ENCODE measurements at regions not wholly inside any gene's neighbourhood (a gene's known extent, or its start where the extent isn't known, plus 50 kb on each side); places are given as distances from the start of the nearest gene placed in this dataset.

DNA sequence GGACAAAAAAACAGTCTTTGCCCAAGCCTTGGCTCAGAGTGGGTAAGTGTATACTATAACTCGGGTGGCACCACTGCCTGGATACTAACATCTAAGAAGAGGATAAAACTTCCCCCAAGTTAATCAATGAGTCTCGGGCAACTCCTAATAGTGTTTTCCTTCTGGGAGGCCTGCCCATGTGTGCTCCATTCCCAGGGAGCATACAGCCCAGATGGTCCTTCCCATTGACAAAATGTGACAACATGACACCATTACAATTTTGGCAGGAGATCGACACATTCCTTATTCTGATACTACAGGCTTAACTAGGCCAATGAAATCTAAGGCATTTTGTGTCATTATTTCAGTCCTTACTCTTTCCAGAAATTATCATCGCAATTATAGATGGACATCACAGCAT, 52.7 kb upstream of the CRIM1 start:
- Mint-ChIP-seq H3K36me3 (ENCODE audit: low read depth) (no peaks in the 10 kb centered on the region), H3K4me1 (peaks cover 4% of the 10 kb centered on the region), H3K27me3 (ENCODE audit: low read depth, poor library complexity) (no peaks in the 10 kb centered on the region), H3K4me3 (no peak overlapping the region), H3K9me3 (peaks cover 14% of the 10 kb centered on the region), H3K27ac (no peak overlapping the region)
- no peak for DNase-seq
- no peak for TF ChIP-seq CTCF (IDR thresholded peaks at IDR 0.05)

DNA sequence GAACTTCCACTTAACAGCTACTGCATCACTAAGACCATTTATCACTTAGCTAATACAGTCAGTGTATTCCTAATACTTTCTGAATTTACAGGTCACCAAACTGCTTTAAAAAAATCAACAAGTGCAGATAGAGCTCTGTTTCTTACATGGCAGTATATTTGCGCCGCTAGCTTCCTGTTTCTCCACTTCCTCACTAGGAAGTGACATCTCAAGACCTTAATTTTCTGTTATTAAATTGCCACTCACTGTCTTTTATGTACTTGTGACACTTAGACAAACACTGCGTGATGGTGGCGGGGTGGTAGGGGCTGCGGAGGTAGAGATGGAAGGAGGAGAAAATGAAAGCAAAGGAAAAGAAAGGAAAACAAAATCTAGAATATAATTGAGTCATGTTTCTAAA, 53.7 kb upstream of the CRIM1 start:
- peaks cover 8% of the 10 kb centered on the region for H3K4me1 Mint-ChIP-seq
- no peak for TF ChIP-seq CTCF (IDR thresholded peaks at IDR 0.05)
- H3K4me3 Mint-ChIP-seq: no peak overlapping the region
- DNase-seq: no peak
- no peak overlapping the region for H3K27ac Mint-ChIP-seq
- no peaks in the 10 kb centered on the region for H3K36me3 Mint-ChIP-seq (ENCODE audit: low read depth)
- peaks cover 14% of the 10 kb centered on the region for H3K9me3 Mint-ChIP-seq
- H3K27me3 Mint-ChIP-seq (ENCODE audit: low read depth, poor library complexity): no peaks in the 10 kb centered on the region

- Mint-ChIP-seq H3K27ac (no peak overlapping the region), H3K4me3 (no peak overlapping the region), H3K4me1 (peaks cover 8% of the 10 kb centered on the region), H3K9me3 (peaks cover 14% of the 10 kb centered on the region), H3K27me3 (ENCODE audit: low read depth, poor library complexity) (no peaks in the 10 kb centered on the region), H3K36me3 (ENCODE audit: low read depth) (no peaks in the 10 kb centered on the region)
- TF ChIP-seq CTCF (IDR thresholded peaks at IDR 0.05): no peak
- no peak for DNase-seq
Measured at GRCh38 chr2:36300697-36301096, 54.9 kb upstream of the CRIM1 start.

- Mint-ChIP-seq H3K36me3 (ENCODE audit: low read depth) (no peaks in the 10 kb centered on the region), H3K27ac (no peak overlapping the region), H3K4me1 (peaks cover 8% of the 10 kb centered on the region), H3K27me3 (ENCODE audit: low read depth, poor library complexity) (no peaks in the 10 kb centered on the region), H3K9me3 (peaks cover 9% of the 10 kb centered on the region), H3K4me3 (no peak overlapping the region)
- TF ChIP-seq CTCF (IDR thresholded peaks at IDR 0.05): no peak
- DNase-seq: no peak
Measured at GRCh38 chr2:36296798-36297197, 58.8 kb upstream of the CRIM1 start.

GRCh38 chr2:36294316-36294721, 61.3 kb upstream of the CRIM1 start:
- Mint-ChIP-seq H3K36me3 (ENCODE audit: low read depth) (no peaks in the 10 kb centered on the region), H3K27me3 (ENCODE audit: low read depth, poor library complexity) (no peaks in the 10 kb centered on the region), H3K9me3 (no peaks in the 10 kb centered on the region), H3K4me3 (no peak overlapping the region), H3K4me1 (peaks cover 8% of the 10 kb centered on the region), H3K27ac (no peak overlapping the region)
- no peak for DNase-seq
- no peak for TF ChIP-seq CTCF (IDR thresholded peaks at IDR 0.05)

DNA sequence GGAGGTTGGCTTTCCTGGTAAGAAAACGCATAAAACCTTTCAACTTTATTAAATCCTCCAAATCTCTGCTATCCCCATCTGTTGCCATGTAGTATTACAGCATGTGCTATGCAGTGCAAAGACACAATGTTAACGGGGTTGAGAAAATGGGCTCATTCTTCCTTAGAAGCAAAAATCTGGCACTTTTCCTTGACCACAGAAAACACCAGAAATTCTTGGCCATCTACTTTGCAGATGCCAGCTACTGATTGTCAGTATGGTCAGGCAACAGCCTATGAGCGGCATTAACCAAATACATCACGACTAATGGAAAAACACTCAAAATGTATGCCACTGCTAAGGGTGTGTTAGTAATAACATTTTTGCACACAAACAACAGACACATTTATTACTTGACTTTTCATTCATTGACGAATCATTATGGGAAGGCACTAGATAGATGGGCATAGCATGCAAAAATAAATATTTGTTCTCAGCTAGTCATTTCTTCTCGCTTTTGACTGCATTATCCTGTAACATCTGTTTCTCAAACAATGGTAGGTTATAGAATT, 65.2 kb upstream of the CRIM1 start:
- Mint-ChIP-seq H3K27ac (no peak overlapping the region), H3K9me3 (no peaks in the 10 kb centered on the region), H3K36me3 (ENCODE audit: low read depth) (no peaks in the 10 kb centered on the region), H3K27me3 (ENCODE audit: low read depth, poor library complexity) (no peaks in the 10 kb centered on the region), H3K4me1 (no peaks in the 10 kb centered on the region), H3K4me3 (no peak overlapping the region)
- no peak for DNase-seq
- TF ChIP-seq CTCF (IDR thresholded peaks at IDR 0.05): no peak

Measured in nephron progenitor cell (in vitro differentiated cells).